Ascending aorta (tissue), 2 donors: ENCODE measurements at regions not wholly inside any gene's neighbourhood (a gene's known extent, or its start where the extent isn't known, plus 50 kb on each side); places are given as distances from the start of the nearest gene placed in this dataset.
"Not testable (repeated sequence)": the region's sequence is repeated elsewhere in the genome, so short reads cannot be mapped to it uniquely, and the experiment has no call there.

Experiments
- DNase-seq, 2 donors: peaks; one replicate each; pipeline ENCODE4 v3.0.0-alpha.2; 2019; ENCODE audit warnings: low spot score in 2 of 2
- H3K27ac ChIP-seq, 2 donors: fragments of 200-600 bp; sonication (generic); one replicate each; pipeline ENCODE4 v1.5.1; 2016 to 2017; ENCODE audit warnings: mild to moderate bottlenecking in 1 of 2
- H3K27me3 ChIP-seq: fragments of 200-600 bp; sonication (generic); one replicate; pipeline ENCODE4 v1.5.1; 2017
- H3K36me3 ChIP-seq, 2 donors: fragments of 200-600 bp; sonication (generic); one replicate each; pipeline ENCODE4 v1.5.1; 2016
- H3K4me1 ChIP-seq, 2 donors: fragments of 200-600 bp; sonication (generic); one replicate each; pipeline ENCODE4 v1.5.1; 2016 to 2017; ENCODE audit warnings: mild to moderate bottlenecking in 1 of 2
- H3K4me3 ChIP-seq, 2 donors: fragments of 200-600 bp; sonication (generic); one replicate each; pipeline ENCODE4 v1.5.1; 2016 to 2017; ENCODE audit warnings: mild to moderate bottlenecking in 1 of 2
- H3K9me3 ChIP-seq, 2 donors: fragments of 200-600 bp; sonication (generic); one replicate each; pipeline ENCODE4 v1.5.1; 2016
- intact Hi-C: fragments of 100-400 bp; cut with DNase I; formaldehyde crosslinking; loops from one replicate; pipeline ENCODE4 v1.15.1; 2023
- TF ChIP-seq, protein P1 (sequence below), 3 experiments: fragments of 200-600 bp in 2 of 3; fragments of 450-650 bp in 1 of 3; sonication (generic) in 2 of 3; IDR thresholded peaks; one replicate each; pipeline ENCODE4 v1.5.1; 2016 to 2019; ENCODE audit warnings: antibody characterized with exemption in 3 of 3, mild to moderate bottlenecking in 1 of 3, moderate library complexity in 1 of 3

DNA sequence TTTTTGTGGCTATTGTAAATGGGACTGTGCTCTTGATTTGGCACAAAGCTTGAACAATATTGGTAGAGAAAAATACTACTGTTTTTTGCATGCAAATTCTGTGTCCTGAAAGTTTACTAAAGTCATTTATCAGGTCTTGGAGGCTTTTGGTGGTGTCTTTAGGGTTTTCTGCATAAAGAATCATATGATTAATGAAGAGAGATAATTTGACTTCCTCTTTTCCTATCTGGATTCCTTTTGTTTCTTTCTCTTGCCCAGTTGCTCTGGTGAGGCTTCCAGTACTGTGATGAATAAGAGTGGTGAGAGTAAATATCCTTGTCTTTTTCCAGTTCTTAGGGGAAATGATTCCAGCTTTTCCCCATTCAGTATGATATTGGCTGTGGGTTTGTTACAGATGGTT, 1166.7 kb downstream of the NCAM2 start:
- Histone ChIP-seq H3K27me3 (no peaks in the 10 kb centered on the region), H3K27ac (no peak overlapping the region), H3K36me3 (no peaks in the 10 kb centered on the region), H3K4me1 (no peaks in the 10 kb centered on the region), H3K4me3 (no peak overlapping the region), H3K9me3 (no peaks in the 10 kb centered on the region)
- TF ChIP-seq, protein P1, sequence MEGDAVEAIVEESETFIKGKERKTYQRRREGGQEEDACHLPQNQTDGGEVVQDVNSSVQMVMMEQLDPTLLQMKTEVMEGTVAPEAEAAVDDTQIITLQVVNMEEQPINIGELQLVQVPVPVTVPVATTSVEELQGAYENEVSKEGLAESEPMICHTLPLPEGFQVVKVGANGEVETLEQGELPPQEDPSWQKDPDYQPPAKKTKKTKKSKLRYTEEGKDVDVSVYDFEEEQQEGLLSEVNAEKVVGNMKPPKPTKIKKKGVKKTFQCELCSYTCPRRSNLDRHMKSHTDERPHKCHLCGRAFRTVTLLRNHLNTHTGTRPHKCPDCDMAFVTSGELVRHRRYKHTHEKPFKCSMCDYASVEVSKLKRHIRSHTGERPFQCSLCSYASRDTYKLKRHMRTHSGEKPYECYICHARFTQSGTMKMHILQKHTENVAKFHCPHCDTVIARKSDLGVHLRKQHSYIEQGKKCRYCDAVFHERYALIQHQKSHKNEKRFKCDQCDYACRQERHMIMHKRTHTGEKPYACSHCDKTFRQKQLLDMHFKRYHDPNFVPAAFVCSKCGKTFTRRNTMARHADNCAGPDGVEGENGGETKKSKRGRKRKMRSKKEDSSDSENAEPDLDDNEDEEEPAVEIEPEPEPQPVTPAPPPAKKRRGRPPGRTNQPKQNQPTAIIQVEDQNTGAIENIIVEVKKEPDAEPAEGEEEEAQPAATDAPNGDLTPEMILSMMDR (IDR thresholded peaks at IDR 0.05) = no peak
- intact Hi-C loops = no loop called here
- no peak for DNase-seq

DNA sequence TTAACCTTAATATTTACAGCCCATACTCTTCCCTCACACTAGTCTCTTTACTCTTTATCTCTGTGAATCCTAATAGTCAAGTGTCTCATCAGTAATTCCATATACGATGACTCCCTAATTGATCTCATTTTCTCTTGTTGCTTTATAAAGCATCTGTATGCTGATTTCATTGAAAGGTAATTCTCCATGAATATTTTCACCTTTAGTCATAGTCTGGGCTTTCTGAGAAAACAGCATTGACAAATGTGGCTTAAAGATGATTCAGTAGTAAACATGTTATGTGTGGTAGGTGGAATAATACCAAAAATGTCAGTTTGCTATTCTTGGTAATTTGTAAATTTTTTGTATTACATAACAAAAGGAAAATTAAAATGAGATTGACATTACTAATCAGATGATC, 1176.5 kb downstream of the NCAM2 start:
- no peak for DNase-seq
- intact Hi-C loops = no loop called here
- no peak overlapping the region for H3K27ac ChIP-seq
- H3K4me3 ChIP-seq = no peak overlapping the region
- TF ChIP-seq, protein P1 (IDR thresholded peaks at IDR 0.05) = no peak
- no peaks in the 10 kb centered on the region for H3K27me3 ChIP-seq
- no peaks in the 10 kb centered on the region for H3K36me3 ChIP-seq
- no peaks in the 10 kb centered on the region for H3K4me1 ChIP-seq
- H3K9me3 ChIP-seq = no peaks in the 10 kb centered on the region

DNA sequence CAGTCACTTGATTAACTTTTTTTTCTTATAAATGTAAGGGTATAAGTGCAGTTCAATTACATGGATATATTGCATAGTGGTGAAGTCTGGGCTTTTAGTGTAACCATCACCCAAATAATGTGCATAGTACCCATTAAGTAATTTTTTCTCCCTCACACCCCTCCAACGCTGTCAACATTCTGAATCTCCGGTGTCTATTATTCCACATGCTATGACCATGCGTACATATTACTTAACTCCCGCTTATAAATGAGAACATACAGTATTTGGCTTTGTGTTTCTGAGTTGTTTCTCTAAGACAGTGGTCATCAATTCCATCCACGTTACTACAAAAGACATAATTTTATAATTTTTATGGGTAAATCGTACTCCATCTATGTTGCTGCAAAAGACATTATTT, 1191.1 kb downstream of the NCAM2 start:
- no peaks in the 10 kb centered on the region for H3K9me3 ChIP-seq

DNA sequence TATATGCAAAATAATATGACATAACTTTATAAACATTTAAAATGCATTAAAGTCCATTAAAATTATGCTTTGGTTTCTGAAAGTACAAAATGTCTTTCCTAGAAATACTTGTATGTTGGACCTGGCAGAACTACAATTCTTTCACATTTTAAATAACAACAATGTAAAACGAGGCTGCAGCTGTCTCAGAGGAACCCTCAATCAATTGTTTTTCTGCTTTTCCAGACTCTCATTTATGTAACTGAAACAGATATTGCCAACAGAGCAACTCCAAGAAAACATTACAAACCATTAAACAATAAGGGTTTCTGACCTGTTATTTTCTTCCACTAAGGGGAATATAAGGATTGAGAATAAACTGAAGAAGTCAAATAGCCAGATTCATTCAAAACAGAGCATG, 1193.4 kb downstream of the NCAM2 start:
- H3K36me3 ChIP-seq = no peaks in the 10 kb centered on the region
- no peaks in the 10 kb centered on the region for H3K9me3 ChIP-seq
- H3K4me1 ChIP-seq = no peaks in the 10 kb centered on the region
- no peak for DNase-seq
- intact Hi-C loops = no loop called here
- no peak overlapping the region for H3K4me3 ChIP-seq
- TF ChIP-seq, protein P1 (IDR thresholded peaks at IDR 0.05) = no peak
- no peaks in the 10 kb centered on the region for H3K27me3 ChIP-seq
- no peak overlapping the region for H3K27ac ChIP-seq

More for the DNA sequence above, 1191.1 kb downstream of the NCAM2 start:
- no peaks in the 10 kb centered on the region for H3K36me3 ChIP-seq
- no peak overlapping the region for H3K27ac ChIP-seq
- TF ChIP-seq, protein P1 (IDR thresholded peaks at IDR 0.05) = no peak
- intact Hi-C loops = no loop called here
- no peaks in the 10 kb centered on the region for H3K4me1 ChIP-seq
- H3K4me3 ChIP-seq = no peak overlapping the region
- no peak for DNase-seq
- H3K27me3 ChIP-seq = no peaks in the 10 kb centered on the region

DNA sequence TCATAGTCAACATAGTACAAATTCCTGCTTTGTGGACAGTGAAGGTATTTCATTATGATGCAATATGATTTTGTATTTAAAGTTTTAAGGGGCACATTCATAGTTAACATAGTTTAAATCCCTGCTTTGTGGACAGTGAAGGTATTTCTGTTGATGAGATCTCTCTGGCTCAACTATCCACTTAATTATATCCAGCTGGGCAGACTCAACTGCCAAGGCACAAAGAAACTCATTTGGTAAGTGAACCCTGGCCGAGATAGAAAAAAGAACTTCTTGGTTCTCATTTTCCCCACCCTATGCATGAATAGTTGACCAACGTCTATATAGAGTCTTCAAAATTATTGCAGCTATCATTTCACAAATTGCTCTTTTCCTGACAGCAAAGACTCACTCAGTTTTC, 1194.6 kb downstream of the NCAM2 start:
- H3K4me3 ChIP-seq = no peak overlapping the region
- no peaks in the 10 kb centered on the region for H3K4me1 ChIP-seq
- no peaks in the 10 kb centered on the region for H3K36me3 ChIP-seq
- no peaks in the 10 kb centered on the region for H3K9me3 ChIP-seq
- no peak for DNase-seq
- intact Hi-C loops = no loop called here
- H3K27me3 ChIP-seq = no peaks in the 10 kb centered on the region
- TF ChIP-seq, protein P1 (IDR thresholded peaks at IDR 0.05) = no peak
- H3K27ac ChIP-seq = no peak overlapping the region

DNA sequence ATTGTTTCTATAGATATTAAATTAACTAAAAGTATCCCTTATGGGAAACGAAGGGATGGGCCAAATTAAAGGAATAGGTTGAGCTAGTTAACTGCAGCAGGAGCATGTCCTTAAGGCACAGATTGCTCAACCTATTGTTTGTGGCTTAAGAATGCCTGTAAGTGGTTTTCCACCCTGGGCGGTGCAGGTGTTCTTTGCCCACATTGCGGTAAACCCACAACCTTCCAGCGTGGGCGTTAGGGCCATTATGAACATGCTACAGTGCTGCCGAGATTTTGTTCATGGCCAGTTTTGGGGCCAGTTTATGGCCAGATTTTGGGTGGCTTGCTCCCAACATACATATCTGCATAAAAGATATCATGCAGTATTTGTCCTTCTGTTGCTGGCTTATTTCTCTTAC, 1196.8 kb downstream of the NCAM2 start:
- H3K9me3 ChIP-seq, intact Hi-C loops, DNase-seq, H3K27me3 ChIP-seq, H3K4me1 ChIP-seq, H3K27ac ChIP-seq, H3K36me3 ChIP-seq, H3K4me3 ChIP-seq: not testable (repeated sequence)
